GM12874 (cell line): ENCODE measurements at regions not wholly inside any gene's neighbourhood (a gene's known extent, or its start where the extent isn't known, plus 50 kb on each side); places are given as distances from the start of the nearest gene placed in this dataset.

Experiments
- TF ChIP-seq, protein P1 (sequence below): IDR thresholded peaks from 2 replicates; pipeline ENCODE4 v1.5.1; 2011; ENCODE audit warnings: low read depth, mild to moderate bottlenecking, control low read depth, low read length, moderate library complexity; ENCODE audit not compliant: insufficient read depth

DNA sequence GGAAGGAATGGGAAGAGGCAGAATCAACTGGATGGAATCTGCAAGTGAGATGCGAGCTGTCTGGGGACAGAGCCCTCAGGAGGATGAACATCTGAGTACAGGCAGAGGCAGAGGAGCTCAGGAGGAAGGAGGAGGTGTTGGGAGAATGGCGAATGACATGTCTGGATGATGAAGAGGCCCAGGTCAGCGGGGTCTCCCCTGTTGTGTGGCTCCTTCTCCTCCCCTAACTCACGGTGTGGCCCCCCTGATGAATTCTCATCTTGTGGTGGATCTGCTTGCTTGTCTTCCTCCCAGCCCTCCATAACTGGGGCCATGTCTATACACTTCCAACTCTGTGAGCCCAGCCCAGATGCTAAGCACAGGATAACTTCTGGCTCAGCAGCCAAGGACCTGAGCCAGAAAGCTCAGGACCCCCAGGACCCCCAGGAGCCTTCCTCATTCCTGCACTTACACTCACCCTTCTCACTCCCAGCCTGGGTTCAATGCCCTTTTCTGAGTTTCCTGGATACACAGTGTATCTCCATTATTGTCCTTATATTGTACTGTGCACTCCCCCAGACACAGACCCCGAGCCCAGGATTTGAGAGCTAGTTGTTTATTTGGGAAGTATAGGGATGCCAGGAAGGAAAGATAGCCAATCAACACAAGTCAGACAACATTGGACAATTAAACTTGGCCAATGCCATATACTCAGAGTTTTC, 678.6 kb upstream of the HS6ST1 start:
- TF ChIP-seq, protein P1, sequence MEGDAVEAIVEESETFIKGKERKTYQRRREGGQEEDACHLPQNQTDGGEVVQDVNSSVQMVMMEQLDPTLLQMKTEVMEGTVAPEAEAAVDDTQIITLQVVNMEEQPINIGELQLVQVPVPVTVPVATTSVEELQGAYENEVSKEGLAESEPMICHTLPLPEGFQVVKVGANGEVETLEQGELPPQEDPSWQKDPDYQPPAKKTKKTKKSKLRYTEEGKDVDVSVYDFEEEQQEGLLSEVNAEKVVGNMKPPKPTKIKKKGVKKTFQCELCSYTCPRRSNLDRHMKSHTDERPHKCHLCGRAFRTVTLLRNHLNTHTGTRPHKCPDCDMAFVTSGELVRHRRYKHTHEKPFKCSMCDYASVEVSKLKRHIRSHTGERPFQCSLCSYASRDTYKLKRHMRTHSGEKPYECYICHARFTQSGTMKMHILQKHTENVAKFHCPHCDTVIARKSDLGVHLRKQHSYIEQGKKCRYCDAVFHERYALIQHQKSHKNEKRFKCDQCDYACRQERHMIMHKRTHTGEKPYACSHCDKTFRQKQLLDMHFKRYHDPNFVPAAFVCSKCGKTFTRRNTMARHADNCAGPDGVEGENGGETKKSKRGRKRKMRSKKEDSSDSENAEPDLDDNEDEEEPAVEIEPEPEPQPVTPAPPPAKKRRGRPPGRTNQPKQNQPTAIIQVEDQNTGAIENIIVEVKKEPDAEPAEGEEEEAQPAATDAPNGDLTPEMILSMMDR, result no peak

DNA sequence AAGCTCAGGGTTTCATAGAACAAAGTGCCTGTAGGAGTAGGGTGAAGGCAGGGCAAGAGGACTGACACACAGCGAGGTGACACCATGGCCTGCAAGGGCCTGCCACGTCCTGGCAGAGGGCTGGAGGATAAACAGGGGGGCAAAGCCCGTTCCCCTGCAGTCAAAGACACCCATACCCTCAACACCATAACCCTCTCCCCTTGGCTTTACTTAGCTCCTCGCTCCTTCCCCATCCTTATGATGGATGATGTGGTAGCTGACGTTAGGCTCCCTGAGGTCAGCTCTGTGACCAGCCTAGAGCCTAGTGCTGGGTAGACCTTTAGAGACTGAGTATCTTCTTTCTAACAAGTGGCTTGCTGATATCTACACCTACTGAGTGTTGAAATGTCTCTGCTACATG, 683.3 kb upstream of the HS6ST1 start:
- TF ChIP-seq, protein P1, result no peak

DNA sequence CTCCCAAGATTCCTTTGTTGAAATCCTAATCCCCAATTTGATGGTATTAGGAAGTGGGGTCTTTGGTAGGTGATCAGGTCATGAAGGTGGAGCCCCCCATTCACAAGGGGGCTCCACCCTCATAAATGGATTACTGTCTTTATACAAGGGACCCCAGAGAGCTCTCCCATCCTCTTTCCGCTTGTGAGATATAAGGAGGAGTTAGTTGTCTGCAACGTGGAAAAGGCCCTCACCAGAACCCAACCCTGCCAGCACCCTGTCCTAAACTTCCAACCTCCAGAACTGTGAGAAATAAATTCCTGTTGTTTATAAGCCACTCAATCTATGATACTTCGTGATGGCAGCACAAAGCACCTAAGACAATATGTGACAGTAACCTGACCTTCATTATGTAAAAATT, 684.1 kb upstream of the HS6ST1 start:
- TF ChIP-seq, protein P1, result no peak

DNA sequence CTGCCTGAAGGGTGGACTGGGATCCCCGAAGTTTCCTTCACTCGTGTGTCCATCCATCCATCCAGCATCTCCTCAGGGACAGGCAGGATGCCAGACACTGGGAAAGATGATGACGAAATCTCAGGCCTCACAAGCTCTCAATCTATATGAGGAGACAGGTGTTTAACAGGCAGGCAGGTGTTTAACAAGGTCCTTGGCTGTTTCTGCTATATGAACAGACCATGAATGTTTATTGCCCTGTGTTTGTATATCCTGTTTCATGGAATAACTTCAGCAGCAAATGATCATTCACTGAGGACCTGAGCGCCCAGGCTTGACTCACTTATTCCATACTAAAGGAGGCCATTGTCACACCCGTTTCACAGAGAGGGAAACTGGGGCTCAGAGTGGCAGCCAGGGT, 685.8 kb upstream of the HS6ST1 start:
- TF ChIP-seq, protein P1, result no peak

DNA sequence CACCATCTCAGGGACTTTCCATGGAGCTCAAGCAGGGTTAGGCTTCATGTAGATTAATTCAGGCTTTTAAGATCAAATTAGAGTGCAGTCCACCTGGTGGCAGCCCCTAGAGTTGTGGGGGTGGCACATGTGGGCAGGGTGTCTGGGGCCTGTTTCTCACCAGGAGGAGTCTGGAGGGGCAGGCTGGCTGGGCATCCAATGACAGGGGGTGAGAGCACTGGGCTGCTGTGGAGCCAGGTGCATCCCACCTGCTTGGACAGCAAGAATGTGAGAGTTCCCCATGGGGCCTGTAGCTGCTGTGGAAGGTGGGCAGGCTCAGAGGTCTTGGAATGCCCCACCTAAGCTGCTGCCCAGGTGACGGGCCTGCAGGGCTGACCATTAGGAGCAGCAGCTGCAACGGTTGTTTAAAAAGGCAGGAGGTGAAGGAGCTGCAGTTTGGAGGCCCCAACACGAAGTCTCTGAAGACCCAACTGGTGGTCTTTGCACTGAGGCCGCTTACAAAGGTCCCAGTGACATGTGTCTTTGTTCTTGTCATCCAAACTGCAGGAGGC, 686.3 kb upstream of the HS6ST1 start:
- TF ChIP-seq, protein P1, result no peak

DNA sequence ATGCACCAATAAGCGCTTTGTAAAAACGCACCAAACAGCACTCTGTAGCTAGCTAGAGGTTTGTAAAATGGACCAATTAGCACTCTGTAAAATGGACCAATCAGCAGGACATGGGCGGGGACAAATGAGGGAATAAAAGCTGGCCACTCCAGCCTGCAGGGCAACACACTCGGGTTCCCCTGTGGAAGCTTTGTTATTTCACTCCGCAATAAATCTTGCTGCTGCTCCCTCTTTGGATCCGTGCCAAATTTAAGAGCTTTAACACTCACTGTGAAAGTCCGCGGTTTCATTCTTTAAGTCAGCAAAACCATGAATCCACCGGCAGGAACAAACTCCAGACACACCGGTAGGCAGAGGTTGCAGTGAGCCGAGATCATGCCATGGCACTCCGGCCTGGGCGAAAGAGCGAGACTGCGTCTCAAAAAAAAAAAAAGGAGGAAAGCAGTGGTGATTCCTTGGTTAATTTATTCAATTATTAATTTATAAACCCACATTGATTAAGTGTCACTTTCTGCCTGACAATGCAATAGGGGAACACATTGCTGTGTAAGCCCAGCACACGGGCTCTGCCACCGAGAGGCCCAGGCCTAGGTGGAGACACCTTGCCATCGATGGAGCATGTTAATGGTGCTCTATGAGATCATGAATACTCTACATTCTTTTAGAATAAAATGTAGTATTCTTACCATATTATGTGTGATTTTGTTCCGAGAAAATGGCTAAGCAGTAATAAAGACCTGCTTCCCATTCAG, 687.6 kb upstream of the HS6ST1 start:
- TF ChIP-seq, protein P1, result no peak

DNA sequence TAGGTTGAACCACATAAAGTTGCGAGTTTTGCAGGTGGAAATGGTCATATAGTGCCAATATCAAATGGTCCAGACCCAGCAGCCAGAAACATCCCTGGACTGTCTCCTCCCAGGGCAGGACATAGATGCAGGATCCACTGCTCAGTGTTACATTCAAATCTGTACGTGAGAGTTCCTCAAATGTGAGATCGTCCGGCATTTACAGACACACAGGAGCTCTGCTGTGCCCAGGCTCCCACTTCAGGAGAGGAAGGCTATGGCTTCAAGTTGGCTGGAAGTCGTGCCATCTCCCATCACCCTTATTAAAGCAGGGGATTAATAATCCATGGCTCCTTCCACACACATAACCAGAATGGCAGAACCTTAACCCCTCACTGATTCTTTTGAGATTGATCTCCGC, 688.2 kb upstream of the HS6ST1 start:
- TF ChIP-seq, protein P1, result no peak
